Esophagus (tissue), 2 donors: ENCODE measurements at regions not wholly inside any gene's neighbourhood (a gene's known extent, or its start where the extent isn't known, plus 50 kb on each side); places are given as distances from the start of the nearest gene placed in this dataset.
A peak's percentile ranks its signal among the peaks of the same experiment; 100 is the strongest.

ENCODE experiments used
- H3K27ac ChIP-seq, 2 donors: one replicate each; pipeline ENCODE4 v1.5.1; 2013; ENCODE audit warnings: low read depth in 2 of 2, mild to moderate bottlenecking in 2 of 2, inconsistent platforms in 1 of 2, low read length in 1 of 2, moderate library complexity in 1 of 2
- H3K27me3 ChIP-seq, 2 donors: one replicate each; pipeline ENCODE4 v1.6.1; 2013; ENCODE audit warnings: low read length in 2 of 2, control low read depth in 1 of 2, mild to moderate bottlenecking in 1 of 2; ENCODE audit not compliant: insufficient read depth in 2 of 2, control insufficient read depth in 1 of 2
- H3K36me3 ChIP-seq, 2 donors: one replicate each; pipeline ENCODE4 v1.6.1; 2013; ENCODE audit warnings: low read length in 1 of 2; ENCODE audit not compliant: control insufficient read depth in 2 of 2, insufficient read depth in 2 of 2
- H3K4me1 ChIP-seq, 2 donors: one replicate each; pipeline ENCODE4 v1.6.1; 2013; ENCODE audit warnings: low read length in 1 of 2; ENCODE audit not compliant: control insufficient read depth in 2 of 2, insufficient read depth in 2 of 2
- H3K4me3 ChIP-seq, 2 donors: one replicate each; pipeline ENCODE4 v1.5.1; 2013; ENCODE audit warnings: low read length in 2 of 2, mild to moderate bottlenecking in 2 of 2, low read depth in 1 of 2, moderate library complexity in 1 of 2
- H3K9me3 ChIP-seq, 2 donors: one replicate each; pipeline ENCODE4 v1.6.1; 2013; ENCODE audit warnings: mild to moderate bottlenecking in 2 of 2, low read depth in 1 of 2, low read length in 1 of 2, moderate library complexity in 1 of 2; ENCODE audit not compliant: control insufficient read depth in 2 of 2, insufficient read depth in 1 of 2
- WGBS, 2 donors: extraction: QIAGEN DNeasy Blood & Tissue Kit; methylation state at CpG; one replicate each; pipeline ENCODE4 v1.1.7; 2013; 5-methylcytosine and 5-hydroxymethylcytosine counted together
- donor health status: healthy with polysubstance abuse.
- donor health status: Bipolar disorder and iron deficiency.

DNA sequence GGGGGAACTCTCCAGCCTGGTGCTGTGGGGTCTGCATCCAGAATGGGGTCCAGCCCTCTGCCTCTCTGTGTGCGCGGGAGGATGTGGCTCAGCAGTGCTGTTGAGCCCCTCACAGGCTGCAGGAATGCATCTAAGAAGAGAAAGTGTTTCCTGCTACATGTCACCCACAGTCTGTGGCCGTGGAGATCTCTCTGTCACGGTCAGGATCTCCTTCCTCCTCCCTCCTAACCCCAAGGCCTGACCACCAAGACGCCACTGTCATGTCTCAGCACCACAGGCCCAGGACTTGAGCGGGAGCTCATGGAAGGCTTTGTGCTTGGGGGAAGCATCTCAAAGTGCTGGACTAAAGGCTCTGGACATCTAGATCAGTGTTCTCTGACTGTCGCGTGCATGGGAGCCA is 90.1 kb downstream of the SREK1 start:
- H3K36me3 ChIP-seq: no peaks in the 10 kb centered on the region
- H3K9me3 ChIP-seq: no peaks in the 10 kb centered on the region
- peak overlapping the region in 1 of 2 donors; percentile 44 for H3K27ac ChIP-seq
- H3K27me3 ChIP-seq: no peaks in the 10 kb centered on the region
- H3K4me3 ChIP-seq: no peak overlapping the region
- 83 to 85% methylated on average over 8 of the region's 8 CpGs for WGBS, 2 donors
- peaks cover 0 to 5% of the 10 kb centered on the region in 2 donors for H3K4me1 ChIP-seq

- WGBS, 2 donors: 78 to 79% methylated on average over 6 of the region's 6 CpGs
- Histone ChIP-seq H3K4me1 (peaks cover 0 to 5% of the 10 kb centered on the region in 2 donors), H3K9me3 (no peaks in the 10 kb centered on the region), H3K4me3 (no peak overlapping the region), H3K36me3 (no peaks in the 10 kb centered on the region), H3K27ac (no peak overlapping the region), H3K27me3 (no peaks in the 10 kb centered on the region)
Measured at GRCh38 chr5:66238435-66238834, 94.3 kb downstream of the SREK1 start.

- WGBS, 2 donors: 50 to 52% methylated on average over 1 of the region's 1 CpG
- H3K4me1 ChIP-seq: peaks cover 0 to 5% of the 10 kb centered on the region in 2 donors
- no peaks in the 10 kb centered on the region for H3K9me3 ChIP-seq
- H3K4me3 ChIP-seq: no peak overlapping the region
- H3K27ac ChIP-seq: no peak overlapping the region
- H3K36me3 ChIP-seq: no peaks in the 10 kb centered on the region
- H3K27me3 ChIP-seq: no peaks in the 10 kb centered on the region
Measured at GRCh38 chr5:66239034-66239433, 94.9 kb downstream of the SREK1 start.

- H3K9me3 ChIP-seq: no peaks in the 10 kb centered on the region
- H3K4me1 ChIP-seq: no peaks in the 10 kb centered on the region
- no peaks in the 10 kb centered on the region for H3K27me3 ChIP-seq
- no peaks in the 10 kb centered on the region for H3K36me3 ChIP-seq
- WGBS, 2 donors: 88 to 92% methylated on average over 12 of the region's 12 CpGs
- no peak overlapping the region for H3K4me3 ChIP-seq
- no peak overlapping the region for H3K27ac ChIP-seq
Measured at GRCh38 chr5:66241136-66241825, 97.2 kb downstream of the SREK1 start.

GRCh38 chr5:66242050-66242715 is 98.1 kb downstream of the SREK1 start:
- H3K27me3 ChIP-seq: no peaks in the 10 kb centered on the region
- H3K36me3 ChIP-seq: no peaks in the 10 kb centered on the region
- H3K9me3 ChIP-seq: no peaks in the 10 kb centered on the region
- H3K4me3 ChIP-seq: no peak overlapping the region
- H3K27ac ChIP-seq: no peak overlapping the region
- H3K4me1 ChIP-seq: no peaks in the 10 kb centered on the region
- WGBS, 2 donors: 88 to 93% methylated on average over 5 of the region's 5 CpGs

- Histone ChIP-seq H3K4me3 (no peak overlapping the region), H3K27ac (no peak overlapping the region), H3K9me3 (no peaks in the 10 kb centered on the region), H3K27me3 (no peaks in the 10 kb centered on the region), H3K4me1 (no peaks in the 10 kb centered on the region), H3K36me3 (no peaks in the 10 kb centered on the region)
- WGBS, 2 donors: 46 to 56% methylated on average over 6 of the region's 6 CpGs
Measured at GRCh38 chr5:66246608-66247007, 102.5 kb downstream of the SREK1 start.

DNA sequence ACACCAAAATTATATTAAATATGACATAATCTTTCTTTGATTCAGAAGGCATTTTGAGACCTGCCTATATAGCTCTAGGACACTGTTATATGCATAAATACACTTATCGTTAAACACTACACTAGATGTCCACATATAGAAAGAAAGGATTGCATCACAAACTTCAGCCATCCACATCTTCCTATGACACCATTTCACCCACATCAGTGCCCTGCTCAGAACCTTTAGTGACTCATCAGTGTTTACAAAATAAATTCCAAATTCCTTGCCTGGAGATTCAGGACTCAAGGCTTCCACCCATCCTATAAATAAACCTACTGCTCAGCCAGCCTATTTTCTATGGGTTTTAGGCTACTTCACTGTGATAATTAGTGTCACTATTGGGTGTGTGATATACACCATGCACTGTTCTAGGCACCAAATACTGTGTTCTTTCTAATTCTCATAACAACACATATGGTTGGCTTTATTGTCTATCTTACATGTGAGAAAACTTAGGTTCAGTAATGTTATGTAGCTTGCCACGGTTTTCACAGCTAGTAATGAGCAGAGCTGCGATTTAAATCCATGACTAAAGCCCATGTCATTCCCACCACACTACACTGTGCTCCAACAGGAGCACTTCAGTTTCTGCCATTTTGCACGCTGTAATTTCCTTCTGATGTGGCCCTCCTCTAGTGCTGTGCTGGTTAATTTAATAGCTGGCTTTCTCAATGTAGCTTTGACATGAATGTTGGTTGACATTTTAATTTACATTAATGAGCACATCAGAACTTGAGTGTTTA is 103.3 kb downstream of the SREK1 start:
- Histone ChIP-seq H3K4me1 (no peaks in the 10 kb centered on the region), H3K27me3 (no peaks in the 10 kb centered on the region), H3K4me3 (no peak overlapping the region), H3K36me3 (no peaks in the 10 kb centered on the region), H3K9me3 (no peaks in the 10 kb centered on the region), H3K27ac (no peak overlapping the region)
- 72% methylated on average over 4 of the region's 4 CpGs for WGBS, 2 donors

- Histone ChIP-seq H3K27me3 (no peaks in the 10 kb centered on the region), H3K36me3 (no peaks in the 10 kb centered on the region), H3K9me3 (no peaks in the 10 kb centered on the region), H3K4me3 (no peak overlapping the region), H3K27ac (no peak overlapping the region), H3K4me1 (no peaks in the 10 kb centered on the region)
- 25 to 44% methylated on average over 2 of the region's 2 CpGs for WGBS, 2 donors
Measured at GRCh38 chr5:66248874-66249273, 104.8 kb downstream of the SREK1 start.

- 73% methylated on average over 4 of the region's 4 CpGs for WGBS, 2 donors
- no peak overlapping the region for H3K27ac ChIP-seq
- no peak overlapping the region for H3K4me3 ChIP-seq
Measured at GRCh38 chr5:66249920-66250319, 105.8 kb downstream of the SREK1 start.

More at GRCh38 chr5:66249920-66250319, 105.8 kb downstream of the SREK1 start:
- Histone ChIP-seq H3K27me3 (no peaks in the 10 kb centered on the region), H3K36me3 (no peaks in the 10 kb centered on the region), H3K9me3 (no peaks in the 10 kb centered on the region), H3K4me1 (no peaks in the 10 kb centered on the region)
